Prostate gland (tissue), 2 donors: ENCODE measurements at regions not wholly inside any gene's neighbourhood (a gene's known extent, or its start where the extent isn't known, plus 50 kb on each side); places are given as distances from the start of the nearest gene placed in this dataset.

ENCODE experiments used
- CTCF ChIP-seq, 4 experiments: fragments of 200-600 bp in 2 of 4; fragments of 450-650 bp in 2 of 4; sonication (generic) in 2 of 4; IDR thresholded peaks; 1 replicate in 3 of 4; 2 replicates in 1 of 4; pipeline ENCODE4 v1.5.1; 2016 to 2019; ENCODE audit warnings: antibody characterized with exemption in 4 of 4, mild to moderate bottlenecking in 2 of 4, moderate library complexity in 2 of 4
- POLR2A ChIP-seq: fragments of 450-650 bp; IDR thresholded peaks from one replicate; pipeline ENCODE4 v1.6.1; 2016; ENCODE audit warnings: antibody characterized with exemption, mild to moderate bottlenecking
- POLR2AphosphoS5 ChIP-seq: sonication (generic); formaldehyde crosslinking; IDR thresholded peaks from one replicate; pipeline ENCODE4 v1.6.1; 2017; ENCODE audit warnings: antibody characterized with exemption

- TF ChIP-seq CTCF (IDR thresholded peaks at IDR 0.05), result no peak
- no peak for TF ChIP-seq POLR2A
- no peak for TF ChIP-seq POLR2AphosphoS5
These were observed 2135.6 kb upstream of the CELF4 start for GRCh38 chr18:39701055-39701783.
